ENCODE measurements at regions not wholly inside any gene's neighbourhood (a gene's known extent, or its start where the extent isn't known, plus 50 kb on each side); places are given as distances from the start of the nearest gene placed in this dataset.

- no peak for TF ChIP-seq POLR2A (IDR thresholded peaks at IDR 0.05; ENCODE audit: low read depth, low read length)
- no peak for DNase-seq (ENCODE audit: insufficient read length, low spot score)
- no peak for FAIRE-seq
Measured at GRCh38 chr15:94840794-94841783, 609.7 kb downstream of the MCTP2 start.

GRCh38 chr15:94843060-94843459 is 611.7 kb downstream of the MCTP2 start:
- FAIRE-seq (no peak), DNase-seq (ENCODE audit: insufficient read length, low spot score) (no peak)
- no peak for TF ChIP-seq POLR2A (IDR thresholded peaks at IDR 0.05; ENCODE audit: low read depth, low read length)

GRCh38 chr15:94844198-94844537 is 612.8 kb downstream of the MCTP2 start:
- FAIRE-seq (no peak), DNase-seq (ENCODE audit: insufficient read length, low spot score) (no peak)
- TF ChIP-seq POLR2A (IDR thresholded peaks at IDR 0.05; ENCODE audit: low read depth, low read length): no peak

GRCh38 chr15:94844538-94845389 is 613.4 kb downstream of the MCTP2 start:
- no peak for DNase-seq (ENCODE audit: insufficient read length, low spot score)
- no peak for FAIRE-seq

GRCh38 chr15:94845390-94845716 is 614.0 kb downstream of the MCTP2 start:
- no peak for FAIRE-seq
- TF ChIP-seq POLR2A (IDR thresholded peaks at IDR 0.05; ENCODE audit: low read depth, low read length): no peak
- DNase-seq (ENCODE audit: insufficient read length, low spot score): no peak

More at GRCh38 chr15:94844538-94845389, 613.4 kb downstream of the MCTP2 start:
- no peak for TF ChIP-seq POLR2A (IDR thresholded peaks at IDR 0.05; ENCODE audit: low read depth, low read length)

GRCh38 chr15:94847325-94847724 is 616.0 kb downstream of the MCTP2 start:
- FAIRE-seq (no peak), DNase-seq (ENCODE audit: insufficient read length, low spot score) (no peak)
- TF ChIP-seq POLR2A (IDR thresholded peaks at IDR 0.05; ENCODE audit: low read depth, low read length): no peak

GRCh38 chr15:94848054-94848453 is 616.7 kb downstream of the MCTP2 start:
- FAIRE-seq (no peak), DNase-seq (ENCODE audit: insufficient read length, low spot score) (no peak)
- no peak for TF ChIP-seq POLR2A (IDR thresholded peaks at IDR 0.05; ENCODE audit: low read depth, low read length)

- TF ChIP-seq POLR2A (IDR thresholded peaks at IDR 0.05; ENCODE audit: low read depth, low read length): no peak
- no peak for FAIRE-seq
- no peak for DNase-seq (ENCODE audit: insufficient read length, low spot score)
Measured at GRCh38 chr15:94855018-94855408, 623.7 kb downstream of the MCTP2 start.

- DNase-seq (ENCODE audit: insufficient read length, low spot score) (no peak), FAIRE-seq (no peak)
- no peak for TF ChIP-seq POLR2A (IDR thresholded peaks at IDR 0.05; ENCODE audit: low read depth, low read length)
Measured at GRCh38 chr15:94855409-94856266, 624.3 kb downstream of the MCTP2 start.

- DNase-seq (ENCODE audit: insufficient read length, low spot score): no peak
- no peak for TF ChIP-seq POLR2A (IDR thresholded peaks at IDR 0.05; ENCODE audit: low read depth, low read length)
- FAIRE-seq: no peak
Measured at GRCh38 chr15:94856267-94856854, 625.0 kb downstream of the MCTP2 start.

- TF ChIP-seq POLR2A (IDR thresholded peaks at IDR 0.05; ENCODE audit: low read depth, low read length): no peak
- DNase-seq (ENCODE audit: insufficient read length, low spot score) (no peak), FAIRE-seq (no peak)
Measured at GRCh38 chr15:94857466-94857865, 626.1 kb downstream of the MCTP2 start.

GRCh38 chr15:94858011-94858410 is 626.6 kb downstream of the MCTP2 start:
- TF ChIP-seq POLR2A (IDR thresholded peaks at IDR 0.05; ENCODE audit: low read depth, low read length): no peak
- no peak for DNase-seq (ENCODE audit: insufficient read length, low spot score)
- no peak for FAIRE-seq

GRCh38 chr15:94858449-94858848 is 627.1 kb downstream of the MCTP2 start:
- FAIRE-seq (no peak), DNase-seq (ENCODE audit: insufficient read length, low spot score) (no peak)

More at GRCh38 chr15:94858449-94858848, 627.1 kb downstream of the MCTP2 start:
- TF ChIP-seq POLR2A (IDR thresholded peaks at IDR 0.05; ENCODE audit: low read depth, low read length): no peak
